Mucosa of gallbladder (tissue), 1 donor: ENCODE measurements at regions not wholly inside any gene's neighbourhood (a gene's known extent, or its start where the extent isn't known, plus 50 kb on each side); places are given as distances from the start of the nearest gene placed in this dataset.
"Not testable (repeated sequence)": the region's sequence is repeated elsewhere in the genome, so short reads cannot be mapped to it uniquely, and the experiment has no call there.

Experiments
- DNase-seq: peaks from one replicate; pipeline ENCODE4 v3.0.0-alpha.2; 2020; ENCODE audit warnings: low spot score
- donor health status: DM: no; HTN: no; CAD: no.

DNA sequence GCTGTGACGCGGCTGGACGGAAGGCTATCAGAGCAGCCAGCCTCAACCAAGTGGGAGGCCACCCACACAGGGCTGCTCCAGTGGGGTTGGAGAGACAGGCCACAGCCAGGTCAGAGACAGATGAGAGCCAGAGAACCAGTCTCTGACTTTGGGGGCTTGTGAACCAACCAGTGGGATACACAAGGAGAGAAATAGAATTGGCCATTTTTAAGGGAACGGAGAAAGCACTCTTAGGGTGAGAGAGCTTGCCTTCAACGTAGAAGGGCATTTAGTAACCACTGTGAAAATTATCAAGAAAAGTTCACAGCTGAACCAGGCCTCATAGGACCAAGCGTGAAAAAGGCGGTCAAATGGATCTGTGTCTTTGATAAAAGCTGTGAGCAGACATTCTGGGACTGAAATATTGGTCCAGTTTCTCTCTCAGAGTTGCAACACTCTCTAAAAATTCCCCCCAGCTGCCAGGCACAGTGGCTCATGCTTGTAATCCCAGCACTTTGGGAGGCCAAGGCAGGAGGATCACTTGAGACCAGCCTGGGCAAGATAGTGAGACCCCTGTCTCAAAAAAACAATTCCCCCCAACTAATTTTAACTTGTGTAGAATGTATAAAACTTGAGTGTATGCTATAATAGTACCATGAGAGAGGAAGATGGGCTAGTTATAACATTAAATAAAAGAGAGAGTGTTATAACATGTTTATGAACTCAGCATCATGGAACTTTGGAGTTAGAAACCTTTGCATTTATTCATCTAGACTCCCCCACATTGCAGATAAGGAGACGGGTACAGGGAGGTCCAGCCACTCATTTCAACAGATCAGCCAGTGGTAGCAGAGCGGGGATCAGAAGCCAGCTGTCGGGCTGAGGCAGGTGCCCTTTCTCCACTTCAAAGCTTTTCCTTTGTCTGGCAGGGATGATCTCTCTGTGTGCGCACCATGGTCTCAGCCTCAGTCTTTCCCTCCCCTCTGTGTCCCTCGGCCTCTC, 132.2 kb downstream of the NPIPB11 start:
- DNase-seq, result not testable (repeated sequence)

DNA sequence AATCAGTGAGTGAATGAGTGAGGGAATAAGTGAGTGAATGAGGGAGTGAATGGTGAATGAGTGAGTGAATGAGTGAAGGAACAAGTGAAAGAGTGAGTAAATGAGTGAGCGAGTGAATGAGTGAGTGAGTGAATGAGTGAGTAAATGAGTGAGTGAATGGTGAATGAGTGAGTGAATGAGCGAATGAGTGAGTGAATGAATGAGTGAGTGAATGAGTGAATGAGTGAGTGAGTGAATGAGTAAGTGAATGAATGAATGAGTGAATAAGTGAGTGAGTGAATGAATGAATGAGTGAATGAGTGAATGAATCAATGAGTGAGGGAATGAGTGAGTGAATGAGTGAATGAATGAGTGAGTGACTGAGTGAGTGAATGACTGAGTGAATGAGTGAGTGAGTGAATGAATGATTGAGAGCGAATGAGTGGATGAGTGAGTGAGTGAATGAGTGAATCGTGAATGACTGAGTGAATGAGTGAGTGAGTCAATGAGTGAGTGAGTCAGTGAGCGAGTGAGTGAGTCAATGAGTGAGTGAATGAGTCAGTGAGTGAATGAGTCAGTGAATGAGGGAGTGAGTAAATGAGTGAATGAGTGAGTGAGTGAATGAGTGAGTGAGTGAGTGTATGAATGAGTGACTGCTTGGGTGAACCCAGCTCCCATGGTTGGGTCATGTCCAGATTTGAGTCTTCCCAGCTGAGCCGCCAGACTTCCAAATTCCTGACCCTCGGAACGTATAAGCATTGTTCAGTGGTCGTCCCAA, 133.0 kb downstream of the NPIPB11 start:
- DNase-seq, result not testable (repeated sequence)

DNA sequence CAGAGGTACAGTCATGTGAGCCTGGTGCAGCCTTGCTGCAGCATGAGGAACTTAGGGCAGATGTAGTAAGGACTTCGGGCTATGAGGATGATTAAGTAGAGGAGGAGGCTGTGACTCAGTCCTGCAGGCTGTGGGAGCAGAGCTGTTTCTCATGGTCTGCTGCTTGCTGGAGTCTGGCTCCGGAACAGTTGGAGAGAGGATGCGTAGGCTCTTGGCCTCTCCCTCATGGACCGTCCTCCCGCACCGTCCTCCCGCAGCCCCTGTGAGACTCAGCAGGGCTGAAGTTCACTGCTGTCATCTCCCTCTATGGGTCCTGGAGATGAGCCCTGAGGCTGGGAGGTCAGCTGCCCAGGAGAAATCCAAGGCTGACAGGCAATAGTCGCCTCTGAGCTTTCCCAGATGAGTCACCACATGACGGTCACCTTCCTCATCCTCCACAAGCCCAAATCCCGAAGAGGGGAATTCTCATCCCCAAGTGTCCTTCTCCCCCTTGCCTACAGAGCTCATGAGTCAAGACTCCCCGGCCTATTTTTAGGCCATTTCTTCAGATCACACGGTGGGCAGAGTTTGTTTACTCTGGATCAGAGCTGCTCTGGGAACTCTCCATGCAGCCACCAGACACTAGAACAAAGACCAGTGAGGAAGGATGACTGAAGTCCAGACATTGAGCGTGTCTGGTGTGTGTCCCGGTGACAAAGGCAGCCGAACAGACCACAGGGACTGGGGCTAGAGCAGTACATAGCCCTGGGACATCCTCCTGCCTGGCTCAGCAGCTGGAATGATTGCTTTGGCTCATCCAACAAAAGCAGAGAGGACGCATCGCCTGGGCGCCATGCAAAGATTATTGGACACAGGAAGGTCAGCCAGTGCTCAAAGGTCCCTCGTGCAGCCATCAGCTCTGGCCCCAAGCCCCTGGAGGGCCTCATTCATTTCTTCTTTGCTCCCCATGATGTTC, 134.5 kb downstream of the NPIPB11 start:
- not testable (repeated sequence) for DNase-seq

DNA sequence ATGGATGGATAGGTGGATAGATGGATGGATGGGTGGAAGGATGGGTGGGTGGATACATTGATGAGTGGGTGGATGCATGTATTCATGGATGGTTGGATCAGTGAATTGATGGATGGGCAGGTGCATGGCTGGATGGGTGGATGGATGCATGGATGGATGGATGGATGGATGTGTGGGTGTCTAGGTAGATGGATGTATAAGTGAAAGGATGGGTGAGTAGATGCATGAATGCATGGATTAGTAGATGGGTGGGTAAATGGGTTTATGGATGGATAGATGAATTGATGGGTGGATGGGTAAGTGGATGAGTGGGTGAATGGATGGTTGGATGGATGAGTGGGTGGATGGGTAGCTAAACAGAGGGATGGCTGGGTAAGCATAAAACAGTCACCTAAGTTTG, 135.6 kb downstream of the NPIPB11 start:
- DNase-seq, result not testable (repeated sequence)

DNA sequence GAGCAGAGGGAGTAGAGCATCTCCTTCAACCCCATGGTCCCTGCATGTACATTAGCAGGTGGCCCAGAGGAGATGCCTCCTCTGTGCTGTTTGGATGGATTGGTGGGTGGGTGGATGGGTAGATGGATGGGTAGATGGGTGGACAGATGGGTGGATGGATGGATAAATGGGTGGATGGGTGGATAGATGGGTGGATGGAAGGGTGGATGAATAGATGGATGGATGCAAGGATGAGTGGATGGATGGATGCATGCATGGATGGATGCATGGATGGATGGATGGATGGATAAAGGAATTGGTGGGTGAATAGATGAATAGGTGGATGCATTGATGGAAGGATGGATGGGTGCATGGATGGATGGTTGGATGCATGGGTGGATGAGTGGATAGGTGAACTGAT, 136.5 kb downstream of the NPIPB11 start:
- not testable (repeated sequence) for DNase-seq

DNA sequence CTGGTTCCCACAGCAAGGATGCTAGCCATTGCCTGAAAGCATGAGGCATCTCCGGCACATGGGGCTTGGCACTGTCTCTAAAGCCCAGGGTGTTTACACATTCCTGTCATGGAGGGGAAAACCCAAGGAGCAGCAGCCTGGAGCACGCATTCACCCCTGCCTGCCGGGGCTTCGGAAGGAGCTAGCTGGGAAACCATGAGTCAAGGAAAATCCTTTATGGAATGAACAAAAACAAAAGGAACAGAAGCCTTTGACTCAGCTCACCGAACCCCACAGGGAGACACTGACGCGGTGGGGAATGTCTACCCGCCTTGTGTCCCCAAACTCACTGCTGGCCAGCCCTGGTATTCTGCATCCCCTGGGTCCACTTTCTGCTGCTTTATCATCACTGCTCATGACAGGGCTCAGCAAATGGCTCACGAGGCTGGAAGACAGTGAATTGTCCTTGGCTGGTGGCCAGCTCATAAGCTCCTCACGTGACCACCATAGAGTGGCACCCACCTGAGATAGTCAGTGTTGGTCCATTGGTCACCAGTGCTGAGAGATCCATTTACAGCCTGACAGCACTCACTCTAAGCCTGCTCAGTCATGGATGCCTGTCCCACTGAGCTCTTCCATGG, 137.2 kb downstream of the NPIPB11 start:
- not testable (repeated sequence) for DNase-seq

DNA sequence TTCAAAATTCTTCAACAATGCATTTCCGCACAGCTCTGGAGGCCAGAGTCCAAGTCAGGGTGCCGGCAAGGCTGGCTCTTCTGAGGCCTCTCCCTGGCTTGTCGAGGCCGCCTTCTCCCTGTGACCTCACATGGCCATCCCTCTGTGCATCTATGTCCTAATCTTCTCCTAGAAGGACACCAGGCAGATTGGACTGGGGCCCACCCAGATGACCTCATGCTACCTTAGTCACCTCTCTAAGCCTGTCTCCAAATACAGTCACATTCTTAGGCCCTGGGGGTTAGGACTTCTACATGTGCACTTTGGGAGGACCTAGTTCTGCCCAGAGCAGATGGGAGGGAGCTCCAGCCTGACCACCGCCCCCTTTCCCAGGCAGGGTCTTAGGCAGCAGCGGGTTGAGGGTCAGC, 137.7 kb downstream of the NPIPB11 start:
- not testable (repeated sequence) for DNase-seq

DNA sequence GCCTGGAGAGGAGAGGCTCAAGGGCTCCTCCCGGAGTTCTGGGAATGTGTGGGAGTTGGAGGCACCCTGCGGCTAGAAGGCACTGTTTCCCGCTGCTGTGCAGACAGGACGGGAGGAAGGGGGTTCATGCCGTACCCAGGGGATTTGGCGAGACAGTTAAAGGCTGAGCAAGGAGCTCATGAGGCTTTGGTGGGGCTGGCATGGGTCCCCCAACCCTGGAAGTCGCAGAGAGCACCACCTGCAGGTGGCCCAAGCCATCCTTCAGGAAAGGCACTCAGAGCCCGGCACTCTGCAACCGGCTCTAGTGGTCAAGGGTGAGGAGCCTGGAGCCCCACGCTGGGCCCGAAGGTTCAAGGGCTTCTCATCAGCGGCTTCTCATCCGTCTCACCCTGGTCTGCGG, 138.2 kb downstream of the NPIPB11 start:
- not testable (repeated sequence) for DNase-seq

DNA sequence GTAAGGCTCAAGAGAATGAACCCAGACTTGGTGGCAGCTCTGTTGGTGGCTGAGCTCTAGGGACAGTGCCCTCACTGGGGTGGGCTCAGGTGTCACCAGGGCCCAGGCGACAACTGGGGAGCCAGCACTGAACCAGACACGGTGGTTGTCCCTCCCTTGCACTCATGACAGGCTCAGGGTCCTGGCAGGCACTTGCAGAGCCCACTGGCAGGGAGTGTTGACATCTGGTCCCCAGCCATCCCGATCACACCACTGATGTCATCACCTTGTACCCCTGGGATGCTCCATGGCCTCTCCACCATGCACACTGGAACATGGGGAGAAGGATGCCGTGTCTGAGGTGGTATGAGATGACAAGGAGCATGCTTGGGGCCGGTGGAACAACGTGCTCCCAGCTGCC, 138.6 kb downstream of the NPIPB11 start:
- DNase-seq, result not testable (repeated sequence)

DNA sequence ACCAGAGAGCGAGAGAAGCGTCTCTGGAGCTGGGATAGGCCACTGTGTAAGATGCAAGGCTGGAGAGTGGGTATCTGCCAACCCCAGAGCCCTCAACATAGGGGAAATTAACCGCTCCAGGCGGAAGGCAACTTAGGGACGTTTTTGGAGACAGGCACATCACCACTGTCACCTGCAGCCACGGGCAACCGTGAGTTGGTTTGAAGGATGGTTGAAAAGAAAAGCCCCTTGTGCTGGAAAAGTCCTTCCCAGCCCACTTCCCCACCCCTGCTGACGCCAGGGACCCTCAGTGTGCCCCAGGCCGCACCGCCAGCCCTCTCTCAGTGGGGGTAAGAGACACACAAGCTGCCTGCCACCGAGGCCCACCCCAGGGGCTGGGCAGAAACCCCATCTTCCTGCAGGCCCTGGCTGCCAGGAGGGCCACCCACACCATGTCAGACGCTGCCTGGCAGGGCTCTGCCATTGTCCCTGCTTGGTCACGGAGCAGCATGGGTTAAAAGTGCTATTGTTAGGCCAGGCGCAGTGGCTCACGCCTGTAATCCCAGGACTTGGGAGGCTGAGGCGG, 139.4 kb downstream of the NPIPB11 start:
- DNase-seq, result not testable (repeated sequence)

DNA sequence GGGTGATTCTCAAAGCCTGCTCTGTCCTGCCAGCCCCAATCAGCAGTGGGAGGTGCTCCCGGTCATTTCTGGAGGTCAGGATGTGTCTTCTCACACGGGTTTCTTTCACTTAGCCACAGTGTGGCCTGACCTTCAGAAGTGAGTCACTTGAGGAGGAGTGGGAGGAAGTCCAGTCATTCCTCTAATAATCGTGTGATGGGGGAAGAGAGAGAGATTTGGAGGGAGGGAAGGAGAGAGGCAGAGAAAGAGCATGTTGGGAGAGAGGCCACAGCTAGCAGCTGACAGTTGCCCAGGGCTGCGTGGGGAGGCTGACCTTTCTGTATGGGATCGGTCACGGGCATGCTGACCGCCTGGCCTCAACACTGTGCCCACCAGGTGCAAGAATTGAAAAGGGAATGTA, 139.9 kb downstream of the NPIPB11 start:
- DNase-seq, result not testable (repeated sequence)

DNA sequence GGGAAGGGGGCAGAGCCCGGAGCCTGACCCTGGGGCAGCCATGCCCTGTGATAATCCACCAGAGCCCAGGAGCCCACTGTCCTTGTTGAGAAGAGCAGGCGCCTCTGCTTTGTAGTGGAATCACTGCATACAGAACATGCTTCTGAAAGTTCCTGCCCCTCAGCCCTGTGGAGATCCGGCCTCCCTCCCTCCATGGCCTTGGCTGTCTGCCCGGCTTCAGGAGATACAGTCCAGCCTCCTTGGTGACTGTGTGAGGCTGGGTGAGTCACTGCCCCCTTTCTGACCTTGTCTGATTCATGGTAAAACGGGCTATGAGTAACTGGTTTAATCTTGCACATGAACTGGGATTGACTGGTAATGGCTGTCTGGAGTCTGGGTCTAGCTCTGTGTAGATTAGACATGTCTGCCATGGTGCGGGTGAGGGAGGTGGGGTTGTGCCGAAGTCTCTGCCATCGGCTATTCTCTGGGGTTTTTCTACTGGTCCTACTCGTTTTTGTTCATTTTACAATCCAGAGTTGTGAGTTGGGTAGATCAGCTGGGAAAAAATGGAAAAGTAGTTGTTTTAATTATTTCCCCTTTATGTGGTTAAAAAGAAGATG, 141.2 kb downstream of the NPIPB11 start:
- DNase-seq, result peak; percentile 95

DNA sequence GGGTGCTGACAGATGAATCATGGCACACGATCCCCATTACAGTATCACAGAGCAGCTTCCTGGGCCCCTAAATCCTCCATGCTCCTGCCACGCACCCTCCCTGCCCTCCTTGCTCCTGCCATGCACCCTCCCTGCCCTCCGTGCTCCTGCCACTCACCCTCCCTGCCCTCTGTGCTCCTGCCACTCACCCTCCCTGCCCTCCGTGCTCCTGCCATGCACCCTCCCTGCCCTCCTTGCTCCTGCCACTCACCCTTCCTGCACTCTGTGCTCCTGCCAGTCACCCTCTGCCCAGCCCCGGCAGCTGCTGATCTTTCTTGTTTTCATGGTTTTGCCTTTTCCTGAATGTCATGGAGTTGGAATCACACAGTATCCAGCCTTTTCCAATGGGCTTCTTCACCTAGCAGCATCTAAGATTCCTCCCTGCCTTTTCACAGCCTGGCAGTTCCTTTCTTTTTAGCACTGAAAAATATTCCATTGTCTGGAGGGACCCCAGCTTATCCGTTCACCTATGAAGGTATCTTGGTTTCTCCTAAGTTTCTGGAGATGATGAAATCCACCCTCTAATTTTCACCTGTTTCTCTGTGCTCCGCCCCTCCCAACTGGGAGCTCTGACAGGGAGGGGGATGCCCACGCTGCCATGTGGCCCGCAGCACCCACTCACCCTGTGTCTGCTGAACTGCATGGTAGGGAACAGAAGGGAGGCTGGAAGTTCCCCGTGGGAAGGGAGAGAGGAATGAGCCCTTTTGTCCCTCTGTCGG, 142.3 kb downstream of the NPIPB11 start:
- DNase-seq, result not testable (repeated sequence)

DNA sequence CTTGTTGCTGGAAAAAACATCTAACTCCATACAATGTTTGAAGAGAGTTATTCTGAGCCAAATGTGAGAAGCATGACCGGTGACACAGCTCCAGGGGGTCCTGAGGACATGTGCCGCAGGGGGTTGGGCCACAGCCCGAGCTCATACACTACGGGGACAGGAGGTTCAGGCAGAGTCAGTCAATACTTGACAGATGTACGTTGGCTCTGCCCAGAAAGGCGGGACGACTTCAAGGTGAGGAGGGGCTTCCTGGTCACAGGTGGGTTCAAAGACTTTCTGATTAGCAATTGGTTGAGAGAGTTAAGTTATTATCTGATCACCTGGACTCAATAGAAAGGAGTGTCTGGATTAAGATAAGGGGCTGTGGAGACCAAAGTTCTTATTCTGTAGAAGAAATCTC, 143.8 kb downstream of the NPIPB11 start:
- DNase-seq, result not testable (repeated sequence)

DNA sequence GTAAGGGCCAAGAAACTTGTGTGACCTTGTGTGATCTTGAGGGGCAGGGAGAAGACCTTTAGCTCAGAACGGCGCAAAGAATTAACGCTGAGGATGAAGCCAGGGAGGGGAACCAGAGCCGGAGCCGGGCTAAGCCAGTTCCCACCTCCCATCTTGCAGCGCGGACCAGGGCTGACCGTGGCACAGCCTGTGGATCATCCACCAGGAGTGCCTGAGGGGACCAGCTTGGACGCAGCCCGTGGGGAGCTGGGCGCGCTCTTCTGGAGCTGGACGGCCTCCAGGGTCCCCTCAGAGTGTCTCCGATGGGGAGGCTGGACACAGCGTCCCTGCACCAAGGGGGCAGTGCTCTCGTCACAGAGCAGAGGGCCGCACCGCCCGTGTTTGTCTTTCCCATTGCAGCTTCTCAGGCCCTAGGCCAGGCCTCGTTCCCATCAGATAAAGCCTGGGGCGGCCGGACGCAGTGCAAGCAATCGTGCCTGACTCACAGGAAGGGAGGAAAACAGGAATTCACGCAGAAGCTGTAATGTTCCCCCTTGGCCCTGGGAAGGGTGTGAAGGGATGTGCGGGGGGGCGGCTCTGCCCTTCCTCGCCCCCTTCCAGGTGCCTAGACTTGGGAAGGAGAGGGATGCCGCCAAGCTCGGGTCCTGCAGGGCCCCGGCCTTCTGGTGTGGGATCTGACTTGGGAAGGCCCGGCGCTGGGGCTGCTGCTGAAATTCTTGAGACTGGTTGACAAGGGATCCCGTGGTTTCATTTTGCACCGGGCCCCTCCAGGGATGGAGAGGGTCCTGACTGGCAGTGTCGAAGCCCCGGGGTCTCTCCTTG, 144.9 kb downstream of the NPIPB11 start:
- DNase-seq, result not testable (repeated sequence)

DNA sequence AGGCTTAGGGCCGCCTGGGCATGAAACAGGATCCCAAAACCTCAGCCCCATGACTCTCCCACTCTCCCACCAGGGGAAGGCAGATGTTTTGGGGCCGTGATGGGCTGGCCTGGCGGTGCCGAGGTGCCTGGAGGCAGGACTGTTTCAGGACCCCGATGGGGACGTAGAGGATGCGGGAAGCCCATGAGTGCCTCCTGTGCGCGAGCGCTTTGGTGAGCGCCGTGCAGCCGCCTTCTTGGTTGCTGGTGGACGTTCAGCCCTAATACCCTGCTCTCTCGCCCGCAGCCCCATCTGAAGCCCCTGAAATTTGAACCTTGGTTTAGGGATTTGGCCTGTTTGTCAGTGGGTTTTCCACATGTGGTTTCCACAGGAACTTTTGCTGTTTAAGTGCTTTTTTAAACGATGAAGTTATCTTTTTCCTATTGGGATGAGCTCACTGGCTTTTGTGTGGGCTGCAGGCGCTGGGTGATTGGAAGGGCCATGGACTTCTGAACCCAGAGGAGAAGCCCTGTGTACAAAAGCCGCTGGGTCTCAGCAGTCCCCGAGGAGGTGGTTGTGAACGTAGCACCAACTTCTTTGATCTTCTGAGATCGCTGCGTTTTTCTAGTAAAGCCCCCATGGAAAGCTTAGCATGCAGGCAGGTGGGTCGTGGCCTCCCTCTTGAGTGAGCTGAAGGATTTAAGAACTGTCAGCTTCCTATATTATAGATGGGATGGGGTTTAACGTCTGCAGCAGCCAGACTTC, 145.7 kb downstream of the NPIPB11 start:
- not testable (repeated sequence) for DNase-seq

DNA sequence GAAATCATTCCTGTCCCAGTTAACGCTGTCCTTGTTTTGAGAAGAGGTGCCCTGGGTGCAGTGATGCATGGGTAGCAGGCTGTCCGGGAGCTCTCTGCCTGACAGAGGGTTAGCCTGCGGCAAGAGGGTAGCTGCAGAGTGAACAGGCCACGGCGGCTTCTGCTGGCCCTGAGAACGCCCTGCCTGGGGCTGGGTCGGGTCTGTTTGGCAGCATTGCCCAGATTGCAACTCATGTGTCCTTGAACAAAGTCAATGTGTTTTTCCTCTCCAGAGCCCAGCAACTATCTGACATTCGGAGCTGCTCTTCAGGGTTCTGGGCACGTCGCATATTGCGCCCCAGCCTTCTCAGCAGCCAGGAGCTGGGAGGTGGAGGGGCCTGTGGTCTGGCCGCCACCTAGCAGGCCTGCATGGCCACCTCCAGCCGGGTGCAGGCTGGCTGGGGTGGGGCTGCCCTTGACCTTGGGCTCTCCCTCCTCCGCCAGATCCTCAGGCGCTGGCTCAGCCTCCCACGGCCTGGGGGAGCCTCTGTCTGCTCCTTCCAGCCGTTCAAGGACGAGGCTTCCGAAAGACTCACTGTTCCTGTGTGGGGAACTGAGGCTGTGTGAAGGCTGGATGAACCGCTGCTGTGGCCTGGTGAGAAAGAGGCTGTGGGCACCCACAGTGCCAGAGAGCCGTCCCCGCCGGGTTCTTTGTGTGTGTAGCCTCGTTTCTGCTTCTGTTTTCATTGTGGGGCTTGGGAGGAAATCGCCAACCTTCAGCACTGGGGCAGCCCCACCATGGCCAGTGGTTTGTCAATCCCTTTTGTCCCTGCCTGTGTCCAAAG, 146.7 kb downstream of the NPIPB11 start:
- not testable (repeated sequence) for DNase-seq
